Spleen (tissue), 3 donors: ENCODE measurements at regions not wholly inside any gene's neighbourhood (a gene's known extent, or its start where the extent isn't known, plus 50 kb on each side); places are given as distances from the start of the nearest gene placed in this dataset.

Experiments used
- POLR2A ChIP-seq, 3 donors: fragments of 450-650 bp; IDR thresholded peaks; one replicate each; pipeline ENCODE4 v1.5.1; 2017; ENCODE audit warnings: antibody characterized with exemption in 3 of 3, mild to moderate bottlenecking in 1 of 3
- POLR2AphosphoS5 ChIP-seq, 3 donors: sonication (generic); formaldehyde crosslinking; IDR thresholded peaks; one replicate each; pipeline ENCODE4 v1.5.1; 2017; ENCODE audit warnings: antibody characterized with exemption in 3 of 3

DNA sequence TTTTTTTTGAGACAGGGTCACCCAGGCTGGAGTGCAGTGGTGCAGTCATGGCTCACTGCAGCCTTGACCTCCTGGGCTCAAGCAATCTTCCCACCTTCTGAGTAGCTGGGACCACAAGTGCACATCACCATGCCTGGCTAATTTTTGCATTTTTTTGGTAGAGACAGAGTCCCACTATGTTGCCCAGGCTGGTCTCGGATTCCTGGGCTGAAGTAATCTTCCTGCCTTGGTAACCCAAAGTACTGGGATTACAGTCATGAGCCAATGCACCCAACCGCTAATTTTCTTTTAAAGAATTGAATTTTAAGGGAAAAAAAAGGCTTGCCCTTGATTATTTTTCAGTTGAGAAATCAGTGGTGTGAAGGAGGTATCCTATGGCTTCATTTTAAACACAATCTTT is 334.0 kb downstream of the SOX2 start:
- TF ChIP-seq POLR2A (IDR thresholded peaks at IDR 0.05) (no peak), POLR2AphosphoS5 (IDR thresholded peaks at IDR 0.05) (no peak)
